ENCODE measurements at regions not wholly inside any gene's neighbourhood (a gene's known extent, or its start where the extent isn't known, plus 50 kb on each side); places are given as distances from the start of the nearest gene placed in this dataset.

GRCh38 chr12:131591136-131591535 lies 119.8 kb upstream of the SFSWAP start:
- Histone ChIP-seq H3K4me3 (ENCODE audit: low read depth, low read length, poor library complexity, severe bottlenecking) (no peak overlapping the region), H3K27me3 (replicated peaks; ENCODE audit: insufficient read depth, low read depth, low read length, poor library complexity) (peaks cover 18% of the 10 kb centered on the region), H3K27ac (ENCODE audit: low read depth, low read length, poor library complexity, severe bottlenecking) (no peak overlapping the region), H3K36me3 (ENCODE audit: insufficient read depth, low read length, poor library complexity, severe bottlenecking) (no peaks in the 10 kb centered on the region), H3K9me3 (ENCODE audit: low read depth, low read length, poor library complexity, severe bottlenecking) (no peaks in the 10 kb centered on the region), H3K4me1 (ENCODE audit: insufficient read depth, low read length, poor library complexity, severe bottlenecking) (no peaks in the 10 kb centered on the region)
- POLR2A ChIA-PET (ENCODE audit: low non-redundant PET): no interaction called here
- TF ChIP-seq CTCF (conservative IDR thresholded peaks at IDR 0.05; ENCODE audit: low read depth, low read length) (no peak), EZH2 (IDR thresholded peaks at IDR 0.05; ENCODE audit: borderline replicate concordance, low read depth, low read length, poor library complexity, severe bottlenecking) (no peak)
- BruUV-seq (replicated peaks): no TSS peak
- intact Hi-C loops (cut with micrococcal nuclease; ENCODE audit: unreplicated experiment): no loop called here
- CTCF ChIA-PET: no interaction called here
- no peak for DNase-seq (ENCODE audit: low spot score)

GRCh38 chr12:131591714-131592709 lies 118.9 kb upstream of the SFSWAP start:
- Histone ChIP-seq H3K4me1 (ENCODE audit: insufficient read depth, low read length, poor library complexity, severe bottlenecking) (no peaks in the 10 kb centered on the region), H3K4me3 (ENCODE audit: low read depth, low read length, poor library complexity, severe bottlenecking) (no peak overlapping the region), H3K36me3 (ENCODE audit: insufficient read depth, low read length, poor library complexity, severe bottlenecking) (no peaks in the 10 kb centered on the region), H3K27ac (ENCODE audit: low read depth, low read length, poor library complexity, severe bottlenecking) (no peak overlapping the region), H3K9me3 (ENCODE audit: low read depth, low read length, poor library complexity, severe bottlenecking) (no peaks in the 10 kb centered on the region), H3K27me3 (replicated peaks; ENCODE audit: insufficient read depth, low read depth, low read length, poor library complexity) (peaks cover 23% of the 10 kb centered on the region)
- DNase-seq (ENCODE audit: low spot score): no peak
- ChIA-PET CTCF (no interaction called here), POLR2A (ENCODE audit: low non-redundant PET) (no interaction called here)
- no TSS peak for BruUV-seq (replicated peaks)
- no peak for TF ChIP-seq CTCF (conservative IDR thresholded peaks at IDR 0.05; ENCODE audit: low read depth, low read length)
- no peak for TF ChIP-seq EZH2 (IDR thresholded peaks at IDR 0.05; ENCODE audit: borderline replicate concordance, low read depth, low read length, poor library complexity, severe bottlenecking)
- intact Hi-C loops (cut with micrococcal nuclease; ENCODE audit: unreplicated experiment): no loop called here

- Histone ChIP-seq H3K27ac (ENCODE audit: low read depth, low read length, poor library complexity, severe bottlenecking) (no peak overlapping the region), H3K27me3 (replicated peaks; ENCODE audit: insufficient read depth, low read depth, low read length, poor library complexity) (peaks cover 23% of the 10 kb centered on the region), H3K4me3 (ENCODE audit: low read depth, low read length, poor library complexity, severe bottlenecking) (no peak overlapping the region), H3K9me3 (ENCODE audit: low read depth, low read length, poor library complexity, severe bottlenecking) (no peaks in the 10 kb centered on the region), H3K36me3 (ENCODE audit: insufficient read depth, low read length, poor library complexity, severe bottlenecking) (no peaks in the 10 kb centered on the region), H3K4me1 (ENCODE audit: insufficient read depth, low read length, poor library complexity, severe bottlenecking) (no peaks in the 10 kb centered on the region)
- BruUV-seq (replicated peaks): no TSS peak
- ChIA-PET CTCF (no interaction called here), POLR2A (ENCODE audit: low non-redundant PET) (no interaction called here)
- no peak for TF ChIP-seq CTCF (conservative IDR thresholded peaks at IDR 0.05; ENCODE audit: low read depth, low read length)
- TF ChIP-seq EZH2 (IDR thresholded peaks at IDR 0.05; ENCODE audit: borderline replicate concordance, low read depth, low read length, poor library complexity, severe bottlenecking): no peak
- intact Hi-C loops (cut with micrococcal nuclease; ENCODE audit: unreplicated experiment): no loop called here
- DNase-seq (ENCODE audit: low spot score): no peak
These were observed 117.9 kb upstream of the SFSWAP start for GRCh38 chr12:131592972-131593371.
